ENCODE measurements at regions not wholly inside any gene's neighbourhood (a gene's known extent, or its start where the extent isn't known, plus 50 kb on each side); places are given as distances from the start of the nearest gene placed in this dataset.
A peak's percentile ranks its signal among the peaks of the same experiment; 100 is the strongest.

GRCh38 chr4:181939199-181939945 lies 303.8 kb upstream of the TENM3 start:
- peak in 1 of 2 experiments; percentile 12 for DNase-seq (ENCODE audit: low read depth in 2 of 2)

GRCh38 chr4:181944527-181944926 lies 298.7 kb upstream of the TENM3 start:
- DNase-seq (ENCODE audit: low read depth in 2 of 2) = no peak

GRCh38 chr4:181946902-181947301 lies 296.3 kb upstream of the TENM3 start:
- no peak for DNase-seq (ENCODE audit: low read depth in 2 of 2)

- DNase-seq (ENCODE audit: low read depth in 2 of 2) = no peak
Observed at GRCh38 chr4:181948839-181949382, 294.3 kb upstream of the TENM3 start.

GRCh38 chr4:181949704-181950312 lies 293.4 kb upstream of the TENM3 start:
- no peak for DNase-seq (ENCODE audit: low read depth in 2 of 2)

- no peak for DNase-seq (ENCODE audit: low read depth in 2 of 2)
Observed at GRCh38 chr4:181950372-181951127, 292.7 kb upstream of the TENM3 start.

GRCh38 chr4:181951265-181951664 lies 291.9 kb upstream of the TENM3 start:
- no peak for DNase-seq (ENCODE audit: low read depth in 2 of 2)

GRCh38 chr4:181952478-181952877 lies 290.7 kb upstream of the TENM3 start:
- DNase-seq (ENCODE audit: low read depth in 2 of 2) = peak; percentile 87 to 89

GRCh38 chr4:181956512-181956911 lies 286.7 kb upstream of the TENM3 start:
- DNase-seq (ENCODE audit: low read depth in 2 of 2) = peak; percentile 87 to 91

GRCh38 chr4:181957088-181957487 lies 286.1 kb upstream of the TENM3 start:
- DNase-seq (ENCODE audit: low read depth in 2 of 2) = peak; percentile 92 to 93

- peak in 1 of 2 experiments; percentile 38 for DNase-seq (ENCODE audit: low read depth in 2 of 2)
Observed at GRCh38 chr4:181958446-181958845, 284.8 kb upstream of the TENM3 start.

- peak; percentile 70 to 72 for DNase-seq (ENCODE audit: low read depth in 2 of 2)
Observed at GRCh38 chr4:181959121-181959520, 284.1 kb upstream of the TENM3 start.

GRCh38 chr4:181960384-181960783 lies 282.8 kb upstream of the TENM3 start:
- DNase-seq (ENCODE audit: low read depth in 2 of 2) = no peak

GRCh38 chr4:181962321-181962720 lies 280.9 kb upstream of the TENM3 start:
- DNase-seq (ENCODE audit: low read depth in 2 of 2) = peak in 1 of 2 experiments; percentile 22

GRCh38 chr4:181964731-181965130 lies 278.5 kb upstream of the TENM3 start:
- DNase-seq (ENCODE audit: low read depth in 2 of 2) = no peak

GRCh38 chr4:181966104-181966551 lies 277.1 kb upstream of the TENM3 start:
- peak in 1 of 2 experiments; percentile 25 for DNase-seq (ENCODE audit: low read depth in 2 of 2)

- DNase-seq (ENCODE audit: low read depth in 2 of 2) = no peak
Observed at GRCh38 chr4:181967401-181967800, 275.8 kb upstream of the TENM3 start.

- DNase-seq (ENCODE audit: low read depth in 2 of 2) = peak; percentile 78 to 80
Observed at GRCh38 chr4:181968371-181968770, 274.8 kb upstream of the TENM3 start.

- DNase-seq (ENCODE audit: low read depth in 2 of 2) = no peak
Observed at GRCh38 chr4:181969151-181969550, 274.1 kb upstream of the TENM3 start.

- DNase-seq (ENCODE audit: low read depth in 2 of 2) = peak in 1 of 2 experiments; percentile 13
Observed at GRCh38 chr4:181970366-181970765, 272.8 kb upstream of the TENM3 start.

- no peak for DNase-seq (ENCODE audit: low read depth in 2 of 2)
Observed at GRCh38 chr4:181971411-181971810, 271.8 kb upstream of the TENM3 start.

- peak in 1 of 2 experiments; percentile 49 for DNase-seq (ENCODE audit: low read depth in 2 of 2)
Observed at GRCh38 chr4:181971973-181972372, 271.2 kb upstream of the TENM3 start.
